ENCODE measurements at regions not wholly inside any gene's neighbourhood (a gene's known extent, or its start where the extent isn't known, plus 50 kb on each side); places are given as distances from the start of the nearest gene placed in this dataset.

- TF ChIP-seq CTCF (conservative IDR thresholded peaks at IDR 0.05; ENCODE audit: low read length) = no peak
- TF ChIP-seq EZH2phosphoT487 (IDR thresholded peaks at IDR 0.05; ENCODE audit: borderline replicate concordance) = no peak
These were observed 106.4 kb downstream of the SINHCAF start for GRCh38 chr12:31219521-31219920.
